Activated CD8-positive, alpha-beta T cell treated with anti-CD3 and anti-CD28 coated beads for 36 hours (primary cell): ENCODE measurements at regions not wholly inside any gene's neighbourhood (a gene's known extent, or its start where the extent isn't known, plus 50 kb on each side); places are given as distances from the start of the nearest gene placed in this dataset.
"Not testable (repeated sequence)": the region's sequence is repeated elsewhere in the genome, so short reads cannot be mapped to it uniquely, and the experiment has no call there.

Source experiments
- ATAC-seq: fragments of 200-7000 bp; cut with Tn5 transposase; one replicate; pipeline ENCODE4 v1.10.0; 2021; ENCODE audit warnings: mild to moderate bottlenecking, moderate library complexity
- CTCF ChIA-PET: fragments of 350-600 bp; sonication (Branson Sonifier 250); formaldehyde crosslinking; loops from one replicate; lab custom pipeline; 2021; ENCODE audit warnings: antibody characterized with exemption; lab: Charles Lee
- POLR2A ChIA-PET: fragments of 350-600 bp; sonication (Branson Sonifier 250); formaldehyde crosslinking; loops from one replicate; lab custom pipeline; 2021; ENCODE audit warnings: antibody characterized with exemption; lab: Charles Lee
- DNase-seq: peaks from one replicate; pipeline ENCODE4 v3.0.0-alpha.2; 2020
- H3K27ac Mint-ChIP-seq: one replicate; pipeline ENCODE4 v1.8.0; 2021; ENCODE audit warnings: mild to moderate bottlenecking, mixed read lengths
- H3K27me3 Mint-ChIP-seq: one replicate; pipeline ENCODE4 v1.8.0; 2021; ENCODE audit warnings: mixed read lengths
- H3K36me3 Mint-ChIP-seq: one replicate; pipeline ENCODE4 v1.8.0; 2021; ENCODE audit warnings: low read depth, mixed read lengths
- H3K4me1 Mint-ChIP-seq: one replicate; pipeline ENCODE4 v1.8.0; 2021; ENCODE audit warnings: low read depth, mixed read lengths
- H3K4me3 Mint-ChIP-seq: one replicate; pipeline ENCODE4 v1.8.0; 2021; ENCODE audit warnings: mild to moderate bottlenecking, moderate library complexity, mixed read lengths
- H3K9me3 Mint-ChIP-seq: one replicate; pipeline ENCODE4 v1.8.0; 2021; ENCODE audit warnings: mixed read lengths
- intact Hi-C: fragments of 100-400 bp; cut with micrococcal nuclease; formaldehyde crosslinking; loops from one replicate; pipeline ENCODE4 v1.10.0; 2022
- TF ChIP-seq, protein P1 (sequence below): fragments of 200-600 bp; IDR thresholded peaks from one replicate; pipeline ENCODE4 v1.8.0; 2022; ENCODE audit warnings: antibody characterized with exemption, mild to moderate bottlenecking

DNA sequence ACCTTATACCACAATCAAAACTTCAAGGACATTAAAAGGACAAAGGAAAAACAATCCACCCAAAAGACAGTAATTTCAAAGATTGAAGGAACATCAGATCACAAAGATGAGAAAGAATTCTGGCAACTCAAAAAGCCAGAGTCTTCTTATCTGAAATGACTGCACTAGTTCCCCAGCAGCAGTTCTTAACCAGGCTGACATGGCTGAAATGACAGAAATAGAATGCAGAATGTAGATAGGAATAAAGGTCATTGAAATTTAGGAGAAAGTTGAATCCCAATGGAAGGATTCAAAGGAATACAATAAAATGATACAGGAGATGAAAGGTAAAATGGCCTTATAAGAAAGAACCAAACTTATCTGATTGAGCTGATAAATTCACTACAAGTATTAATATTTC, 231.4 kb downstream of the CD109 start:
- intact Hi-C loops = no loop called here
- no peaks in the 10 kb centered on the region for H3K27me3 Mint-ChIP-seq
- ChIA-PET POLR2A (no interaction called here), CTCF (no interaction called here)
- no peaks in the 10 kb centered on the region for H3K36me3 Mint-ChIP-seq
- TF ChIP-seq, protein P1, sequence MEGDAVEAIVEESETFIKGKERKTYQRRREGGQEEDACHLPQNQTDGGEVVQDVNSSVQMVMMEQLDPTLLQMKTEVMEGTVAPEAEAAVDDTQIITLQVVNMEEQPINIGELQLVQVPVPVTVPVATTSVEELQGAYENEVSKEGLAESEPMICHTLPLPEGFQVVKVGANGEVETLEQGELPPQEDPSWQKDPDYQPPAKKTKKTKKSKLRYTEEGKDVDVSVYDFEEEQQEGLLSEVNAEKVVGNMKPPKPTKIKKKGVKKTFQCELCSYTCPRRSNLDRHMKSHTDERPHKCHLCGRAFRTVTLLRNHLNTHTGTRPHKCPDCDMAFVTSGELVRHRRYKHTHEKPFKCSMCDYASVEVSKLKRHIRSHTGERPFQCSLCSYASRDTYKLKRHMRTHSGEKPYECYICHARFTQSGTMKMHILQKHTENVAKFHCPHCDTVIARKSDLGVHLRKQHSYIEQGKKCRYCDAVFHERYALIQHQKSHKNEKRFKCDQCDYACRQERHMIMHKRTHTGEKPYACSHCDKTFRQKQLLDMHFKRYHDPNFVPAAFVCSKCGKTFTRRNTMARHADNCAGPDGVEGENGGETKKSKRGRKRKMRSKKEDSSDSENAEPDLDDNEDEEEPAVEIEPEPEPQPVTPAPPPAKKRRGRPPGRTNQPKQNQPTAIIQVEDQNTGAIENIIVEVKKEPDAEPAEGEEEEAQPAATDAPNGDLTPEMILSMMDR = no peak
- no peak overlapping the region for H3K4me3 Mint-ChIP-seq
- ATAC-seq (no peak), DNase-seq (no peak)
- no peaks in the 10 kb centered on the region for H3K4me1 Mint-ChIP-seq
- H3K27ac Mint-ChIP-seq = no peak overlapping the region
- peaks cover 8% of the 10 kb centered on the region for H3K9me3 Mint-ChIP-seq

DNA sequence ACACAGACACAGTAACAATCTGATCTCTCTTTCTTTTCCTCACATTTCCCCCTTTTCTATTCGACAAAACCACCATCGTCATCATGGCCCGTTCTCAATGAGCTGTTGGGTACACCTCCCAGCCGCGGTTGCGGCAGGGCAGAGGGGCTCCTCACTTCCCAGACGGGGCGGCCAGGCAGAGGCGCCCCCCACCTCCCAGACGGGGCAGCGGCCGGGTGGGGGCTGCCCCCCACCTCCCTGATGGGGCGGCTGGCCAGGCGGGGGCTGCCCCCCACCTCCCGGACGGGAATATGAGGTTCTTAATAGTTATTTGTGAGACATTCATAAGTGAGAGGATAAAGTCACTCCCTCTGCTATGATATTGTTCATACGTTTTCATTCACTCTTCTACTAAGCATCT, 229.7 kb downstream of the CD109 start:
- H3K9me3 Mint-ChIP-seq, H3K27me3 Mint-ChIP-seq, ATAC-seq, DNase-seq, H3K4me3 Mint-ChIP-seq, H3K36me3 Mint-ChIP-seq, intact Hi-C loops, H3K4me1 Mint-ChIP-seq, POLR2A ChIA-PET, CTCF ChIA-PET, H3K27ac Mint-ChIP-seq: not testable (repeated sequence)

DNA sequence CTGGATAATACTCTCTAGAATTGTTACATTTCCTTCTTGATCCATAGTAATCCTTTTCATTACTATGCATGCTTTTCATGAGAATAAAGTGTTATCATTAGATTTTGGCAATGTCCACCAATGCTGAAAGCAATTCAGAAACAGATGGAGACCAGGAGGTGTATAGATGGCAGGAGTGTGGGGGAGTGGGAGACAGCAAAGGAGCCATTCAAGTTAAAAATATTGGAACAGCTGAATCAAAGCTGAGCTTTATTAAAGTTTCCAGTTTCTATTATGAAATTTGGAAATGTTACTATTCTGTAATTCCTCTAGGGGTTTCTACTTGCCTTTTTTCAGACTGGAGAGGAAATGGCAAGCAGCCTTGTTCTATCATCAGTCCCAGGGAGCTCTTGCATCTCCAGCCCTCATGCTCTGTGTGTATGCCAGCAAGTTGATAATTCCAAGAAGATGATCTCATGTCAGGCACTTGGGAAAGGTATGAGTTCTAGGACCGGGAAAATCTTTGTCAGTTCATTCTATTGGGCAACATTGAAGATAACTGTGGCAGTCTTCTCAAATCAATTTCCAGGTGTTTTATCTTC, 228.0 kb downstream of the CD109 start:
- no peak overlapping the region for H3K27ac Mint-ChIP-seq
- no peaks in the 10 kb centered on the region for H3K27me3 Mint-ChIP-seq
- DNase-seq = no peak
- TF ChIP-seq, protein P1 = no peak
- ChIA-PET POLR2A (no interaction called here), CTCF (no interaction called here)
- intact Hi-C loops = no loop called here
- peaks cover 4% of the 10 kb centered on the region for H3K9me3 Mint-ChIP-seq
- H3K4me3 Mint-ChIP-seq = no peak overlapping the region
- ATAC-seq = no peak
- no peaks in the 10 kb centered on the region for H3K4me1 Mint-ChIP-seq
- H3K36me3 Mint-ChIP-seq = no peaks in the 10 kb centered on the region

DNA sequence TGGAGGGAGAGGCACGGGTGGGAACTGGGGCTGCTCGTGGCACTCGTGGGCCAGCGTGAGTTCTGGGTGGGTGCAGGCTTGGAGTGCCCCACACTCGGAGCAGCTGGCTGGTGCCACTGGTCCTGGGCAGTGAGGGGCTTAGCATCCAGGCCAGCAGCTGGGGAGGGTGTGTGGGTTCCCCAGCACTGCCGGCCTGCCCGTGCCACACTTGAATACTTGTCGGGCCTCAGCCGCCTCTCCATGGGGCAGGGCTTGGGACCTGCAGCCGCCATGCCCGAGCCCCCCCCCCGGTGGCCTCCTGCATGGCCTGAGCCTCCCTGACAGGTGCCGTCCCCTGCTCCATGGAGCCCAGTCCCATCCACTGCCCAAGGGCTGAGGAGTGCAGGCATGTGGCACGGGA, 207.2 kb downstream of the CD109 start:
- POLR2A ChIA-PET = no interaction called here
- H3K9me3 Mint-ChIP-seq = peaks cover 17% of the 10 kb centered on the region
- H3K4me1 Mint-ChIP-seq = no peaks in the 10 kb centered on the region
- H3K27ac Mint-ChIP-seq = no peak overlapping the region
- no peaks in the 10 kb centered on the region for H3K36me3 Mint-ChIP-seq
- CTCF ChIA-PET = no interaction called here
- intact Hi-C loops = no loop called here
- no peak overlapping the region for H3K4me3 Mint-ChIP-seq
- TF ChIP-seq, protein P1 = no peak
- DNase-seq (no peak), ATAC-seq (no peak)
- H3K27me3 Mint-ChIP-seq = peaks cover 2% of the 10 kb centered on the region

DNA sequence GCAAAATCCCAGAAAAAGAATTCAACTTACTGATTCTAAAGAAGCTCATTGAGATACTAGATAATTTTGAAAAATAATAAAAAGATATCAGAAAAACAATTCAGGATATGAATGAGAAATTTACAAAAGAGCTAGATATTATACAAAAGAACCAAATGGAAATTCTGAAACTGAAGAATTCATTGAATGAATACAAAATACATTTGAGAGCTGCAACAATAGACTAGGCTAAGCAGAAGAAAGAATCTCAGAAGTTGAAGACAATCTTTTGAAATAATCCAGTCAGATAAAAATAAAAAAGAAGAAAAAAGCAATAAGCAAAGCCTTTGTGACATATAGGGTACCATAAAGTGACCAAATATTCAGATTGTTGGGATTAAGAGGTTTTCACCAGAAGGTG, 206.0 kb downstream of the CD109 start:
- intact Hi-C loops = no loop called here
- CTCF ChIA-PET = no interaction called here
- Mint-ChIP-seq H3K36me3 (no peaks in the 10 kb centered on the region), H3K27ac (no peak overlapping the region), H3K4me3 (no peak overlapping the region), H3K4me1 (no peaks in the 10 kb centered on the region), H3K27me3 (peaks cover 2% of the 10 kb centered on the region), H3K9me3 (peaks cover 17% of the 10 kb centered on the region)
- TF ChIP-seq, protein P1 = no peak
- DNase-seq = no peak
- no peak for ATAC-seq
- POLR2A ChIA-PET = no interaction called here
